MCF 10A (cell line): ENCODE measurements at regions not wholly inside any gene's neighbourhood (a gene's known extent, or its start where the extent isn't known, plus 50 kb on each side); places are given as distances from the start of the nearest gene placed in this dataset.
"Not testable (repeated sequence)": the region's sequence is repeated elsewhere in the genome, so short reads cannot be mapped to it uniquely, and the experiment has no call there.

ENCODE experiments used
- BruUV-seq: library from RNA; stranded (reverse); fragments of 400-500 nt; replicated peaks from 2 replicates; lab custom pipeline; 2021; lab: Mats Ljungman, UMichigan
- CTCF ChIA-PET: fragments of 300-600 bp; sonication (Branson Sonifier 250); formaldehyde crosslinking; extraction: SDS; loops from one replicate; lab custom pipeline; 2021; ENCODE audit warnings: antibody characterized with exemption, inconsistent platforms; lab: Yijun Ruan, JAX
- POLR2A ChIA-PET: fragments of 300-600, 350-650 bp; sonication (Branson Sonifier 250); formaldehyde crosslinking; extraction: SDS; loops from one replicate; lab custom pipeline; 2020; ENCODE audit warnings: antibody characterized with exemption, inconsistent platforms; lab: Yijun Ruan, JAX
- DNase-seq: peaks from one replicate; pipeline ENCODE4 v3.0.0-alpha.2; 2018; ENCODE audit not compliant: unreplicated experiment
- H3K27ac Mint-ChIP-seq: one replicate; pipeline ENCODE4 v1.8.0; 2022; ENCODE audit warnings: mild to moderate bottlenecking, low read depth, mixed read lengths; ENCODE audit not compliant: unreplicated experiment
- H3K27me3 Mint-ChIP-seq: one replicate; pipeline ENCODE4 v1.8.0; 2022; ENCODE audit warnings: mixed read lengths; ENCODE audit not compliant: insufficient read depth, unreplicated experiment
- H3K36me3 Mint-ChIP-seq: one replicate; pipeline ENCODE4 v1.8.0; 2022; ENCODE audit warnings: mild to moderate bottlenecking, moderate library complexity, mixed read lengths; ENCODE audit not compliant: insufficient read depth, unreplicated experiment
- H3K4me1 Mint-ChIP-seq: one replicate; pipeline ENCODE4 v1.8.0; 2022; ENCODE audit warnings: mixed read lengths; ENCODE audit not compliant: insufficient read depth, unreplicated experiment
- H3K4me3 Mint-ChIP-seq: one replicate; pipeline ENCODE4 v1.8.0; 2022; ENCODE audit warnings: mild to moderate bottlenecking, moderate library complexity, mixed read lengths; ENCODE audit not compliant: unreplicated experiment
- H3K9me3 Mint-ChIP-seq: one replicate; pipeline ENCODE4 v1.8.0; 2022; ENCODE audit warnings: mixed read lengths; ENCODE audit not compliant: unreplicated experiment
- CTCF ChIP-seq: fragments of 200-600 bp; IDR thresholded peaks from one replicate; pipeline ENCODE4 v1.8.0; 2022; ENCODE audit warnings: antibody characterized with exemption, mild to moderate bottlenecking; ENCODE audit not compliant: unreplicated experiment
- intact Hi-C: fragments of 100-400 bp; cut with micrococcal nuclease; formaldehyde crosslinking; loops from 2 replicates; pipeline ENCODE4 v1.14.1; 2022

- H3K4me3 Mint-ChIP-seq = no peak overlapping the region
- no TSS peak for BruUV-seq
- no peaks in the 10 kb centered on the region for H3K27me3 Mint-ChIP-seq
- TF ChIP-seq CTCF = no peak
- H3K4me1 Mint-ChIP-seq = no peaks in the 10 kb centered on the region
- H3K9me3 Mint-ChIP-seq = no peaks in the 10 kb centered on the region
- CTCF ChIA-PET = interaction anchor here (0.6 to 0.9 kb wide), 3 partner anchors 54 to 175 kb away, joined by 3 to 6 read pairs (median 5); no protein-coding TSS in a partner anchor
- no peaks in the 10 kb centered on the region for H3K36me3 Mint-ChIP-seq
- DNase-seq = no peak
- intact Hi-C loops = no loop called here
- POLR2A ChIA-PET = no interaction called here
- no peak overlapping the region for H3K27ac Mint-ChIP-seq
Measured at GRCh38 chr6:121680058-121680457, 244.6 kb downstream of the GJA1 start.

GRCh38 chr6:121682666-121683065, 247.2 kb downstream of the GJA1 start:
- BruUV-seq = no TSS peak
- ChIA-PET POLR2A (interaction anchor here (1.3 kb wide), 1 partner anchor 15 kb away, joined by 8 read pairs; no protein-coding TSS in a partner anchor), CTCF (no interaction called here)
- no peak overlapping the region for H3K4me3 Mint-ChIP-seq
- H3K27me3 Mint-ChIP-seq = no peaks in the 10 kb centered on the region
- H3K27ac Mint-ChIP-seq = no peak overlapping the region
- no peak for DNase-seq
- H3K4me1 Mint-ChIP-seq = no peaks in the 10 kb centered on the region
- no peaks in the 10 kb centered on the region for H3K36me3 Mint-ChIP-seq
- no peak for TF ChIP-seq CTCF
- intact Hi-C loops = no loop called here
- no peaks in the 10 kb centered on the region for H3K9me3 Mint-ChIP-seq

DNA sequence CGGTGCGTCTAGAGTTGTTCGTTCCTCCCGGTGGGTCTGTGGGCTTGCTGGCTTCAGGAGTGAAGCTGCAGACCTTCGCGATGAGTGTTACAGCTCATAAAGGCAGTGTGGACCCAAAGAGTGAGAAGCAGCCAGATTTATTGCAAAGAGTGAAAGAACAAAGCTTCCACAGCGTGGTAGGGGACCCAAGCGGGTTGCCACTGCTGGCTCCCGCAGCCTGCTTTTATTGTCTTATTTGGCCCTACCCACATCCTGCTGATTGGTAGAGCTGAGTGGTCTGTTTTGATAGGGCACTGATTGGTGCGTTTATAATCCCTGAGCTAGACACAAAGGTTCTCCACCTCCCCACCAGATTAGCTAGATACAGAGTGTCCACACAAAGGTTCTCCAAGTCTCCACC, 250.4 kb downstream of the GJA1 start:
- H3K4me1 Mint-ChIP-seq, H3K9me3 Mint-ChIP-seq, intact Hi-C loops, H3K36me3 Mint-ChIP-seq, POLR2A ChIA-PET, H3K4me3 Mint-ChIP-seq, BruUV-seq, DNase-seq, H3K27me3 Mint-ChIP-seq, H3K27ac Mint-ChIP-seq: not testable (repeated sequence)
- CTCF ChIA-PET = interaction anchor here (0.7 to 1.1 kb wide), 2 partner anchors 8 to 254 kb away, joined by 3 read pairs; no protein-coding TSS in a partner anchor

- CTCF ChIA-PET = interaction anchor here (1.1 kb wide), 1 partner anchor 9 kb away, joined by 3 read pairs; no protein-coding TSS in a partner anchor
- Mint-ChIP-seq H3K4me1 (peaks cover 12% of the 10 kb centered on the region), H3K9me3 (no peaks in the 10 kb centered on the region), H3K36me3 (no peaks in the 10 kb centered on the region), H3K4me3 (no peak overlapping the region), H3K27me3 (no peaks in the 10 kb centered on the region), H3K27ac (no peak overlapping the region)
- no peak for TF ChIP-seq CTCF
- intact Hi-C loops = no loop called here
- POLR2A ChIA-PET = no interaction called here
- BruUV-seq = no TSS peak
- DNase-seq = no peak
Measured at GRCh38 chr6:121686611-121687023, 251.2 kb downstream of the GJA1 start.

DNA sequence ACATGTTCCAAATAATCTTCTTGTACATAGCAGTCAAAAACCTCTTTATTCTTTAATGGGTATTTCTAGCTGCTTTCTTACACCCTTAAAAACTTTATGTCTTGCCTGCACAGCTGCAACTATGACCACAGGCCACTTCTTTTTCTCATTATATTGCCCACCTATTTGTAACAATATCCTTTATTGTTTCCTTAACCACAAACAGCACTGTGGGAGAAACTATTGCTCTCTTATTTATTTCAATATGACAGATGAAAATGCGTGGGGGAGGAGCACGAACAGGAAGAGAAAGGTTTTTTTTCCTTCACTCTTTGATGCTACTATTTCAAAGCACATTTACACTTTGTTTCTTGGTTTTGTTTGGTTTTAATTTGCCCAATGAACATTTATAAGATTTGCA, 253.5 kb downstream of the GJA1 start:
- Mint-ChIP-seq H3K27ac (no peak overlapping the region), H3K36me3 (peaks cover 7% of the 10 kb centered on the region), H3K27me3 (no peaks in the 10 kb centered on the region), H3K9me3 (no peaks in the 10 kb centered on the region), H3K4me3 (no peak overlapping the region), H3K4me1 (peaks cover 19% of the 10 kb centered on the region)
- BruUV-seq = no TSS peak
- intact Hi-C loops = no loop called here
- ChIA-PET CTCF (no interaction called here), POLR2A (no interaction called here)
- DNase-seq = no peak
- no peak for TF ChIP-seq CTCF
